ENCODE measurements at regions not wholly inside any gene's neighbourhood (a gene's known extent, or its start where the extent isn't known, plus 50 kb on each side); places are given as distances from the start of the nearest gene placed in this dataset.

GRCh38 chr3:107249132-107249531 is 128.1 kb upstream of the CCDC54 start:
- TF ChIP-seq ISL1 (CRISPR knock-in tag; IDR thresholded peaks at IDR 0.05) (no peak), POU6F1 (CRISPR knock-in tag; IDR thresholded peaks at IDR 0.05; ENCODE audit: borderline replicate concordance, low read depth) (no peak), CREB5 (CRISPR knock-in tag; IDR thresholded peaks at IDR 0.05; ENCODE audit: low read depth) (no peak), TSHZ2 (CRISPR knock-in tag; IDR thresholded peaks at IDR 0.05) (no peak), ZNF70 (CRISPR knock-in tag; IDR thresholded peaks at IDR 0.05) (no peak), CSDC2 (CRISPR knock-in tag; IDR thresholded peaks at IDR 0.05) (no peak), GLIS3 (CRISPR knock-in tag; IDR thresholded peaks at IDR 0.05) (no peak), ZFP3 (CRISPR knock-in tag; IDR thresholded peaks at IDR 0.05) (no peak), RARB (CRISPR knock-in tag; IDR thresholded peaks at IDR 0.05) (no peak), SNAI2 (CRISPR knock-in tag; IDR thresholded peaks at IDR 0.05) (no peak), BACH2 (CRISPR knock-in tag; IDR thresholded peaks at IDR 0.05; ENCODE audit: borderline replicate concordance) (no peak), PPARA (CRISPR knock-in tag; IDR thresholded peaks at IDR 0.05; ENCODE audit: borderline replicate concordance) (no peak), TCF4 (CRISPR knock-in tag; IDR thresholded peaks at IDR 0.05; ENCODE audit: borderline replicate concordance) (no peak), OSR1 (CRISPR knock-in tag; IDR thresholded peaks at IDR 0.05) (no peak), ZNF8 (CRISPR knock-in tag; IDR thresholded peaks at IDR 0.05) (no peak), ARNTL (CRISPR knock-in tag; IDR thresholded peaks at IDR 0.05; ENCODE audit: borderline replicate concordance, low read depth) (no peak)
- no peak for ATAC-seq

- ATAC-seq = no peak
- no peak for TF ChIP-seq TOX (CRISPR knock-in tag; IDR thresholded peaks at IDR 0.05; ENCODE audit: borderline replicate concordance)
- TF ChIP-seq CSDC2 (CRISPR knock-in tag; IDR thresholded peaks at IDR 0.05) = no peak
- TF ChIP-seq ZFP30 (CRISPR knock-in tag; IDR thresholded peaks at IDR 0.05) = no peak
- TF ChIP-seq PATZ1 (CRISPR knock-in tag; IDR thresholded peaks at IDR 0.05; ENCODE audit: borderline replicate concordance) = no peak
- no peak for TF ChIP-seq ESRRG (CRISPR knock-in tag; IDR thresholded peaks at IDR 0.05)
- no peak for TF ChIP-seq PPARA (CRISPR knock-in tag; IDR thresholded peaks at IDR 0.05; ENCODE audit: borderline replicate concordance)
- TF ChIP-seq TCF4 (CRISPR knock-in tag; IDR thresholded peaks at IDR 0.05; ENCODE audit: borderline replicate concordance) = no peak
- TF ChIP-seq ZNF8 (CRISPR knock-in tag; IDR thresholded peaks at IDR 0.05) = no peak
- TF ChIP-seq ARNTL (CRISPR knock-in tag; IDR thresholded peaks at IDR 0.05; ENCODE audit: borderline replicate concordance, low read depth) = no peak
- TF ChIP-seq RARB (CRISPR knock-in tag; IDR thresholded peaks at IDR 0.05) = no peak
- no peak for TF ChIP-seq ZC3H10 (CRISPR knock-in tag; IDR thresholded peaks at IDR 0.05)
Measured at GRCh38 chr3:107250221-107250620, 127.0 kb upstream of the CCDC54 start.

GRCh38 chr3:107251819-107252218 is 125.4 kb upstream of the CCDC54 start:
- no peak for ATAC-seq
- TF ChIP-seq TOX (CRISPR knock-in tag; IDR thresholded peaks at IDR 0.05; ENCODE audit: borderline replicate concordance) (no peak), GLIS3 (CRISPR knock-in tag; IDR thresholded peaks at IDR 0.05) (no peak), ZNF8 (CRISPR knock-in tag; IDR thresholded peaks at IDR 0.05) (no peak), OSR1 (CRISPR knock-in tag; IDR thresholded peaks at IDR 0.05) (no peak), ARNTL (CRISPR knock-in tag; IDR thresholded peaks at IDR 0.05; ENCODE audit: borderline replicate concordance, low read depth) (no peak), RARB (CRISPR knock-in tag; IDR thresholded peaks at IDR 0.05) (no peak), ZNF565 (CRISPR knock-in tag; conservative IDR thresholded peaks at IDR 0.05; ENCODE audit: low read depth) (no peak), TCF4 (CRISPR knock-in tag; IDR thresholded peaks at IDR 0.05; ENCODE audit: borderline replicate concordance) (no peak), CREB5 (CRISPR knock-in tag; IDR thresholded peaks at IDR 0.05; ENCODE audit: low read depth) (no peak), BACH2 (CRISPR knock-in tag; IDR thresholded peaks at IDR 0.05; ENCODE audit: borderline replicate concordance) (no peak), PPARA (CRISPR knock-in tag; IDR thresholded peaks at IDR 0.05; ENCODE audit: borderline replicate concordance) (no peak), PATZ1 (CRISPR knock-in tag; IDR thresholded peaks at IDR 0.05; ENCODE audit: borderline replicate concordance) (no peak), ESRRG (CRISPR knock-in tag; IDR thresholded peaks at IDR 0.05) (no peak), TSHZ2 (CRISPR knock-in tag; IDR thresholded peaks at IDR 0.05) (no peak), ZC3H10 (CRISPR knock-in tag; IDR thresholded peaks at IDR 0.05) (no peak)

Measured in SK-N-SH treated with all-trans-retinoic acid at 6 μM for 48 hours (cell line).